RWPE2 (cell line): ENCODE measurements at regions not wholly inside any gene's neighbourhood (a gene's known extent, or its start where the extent isn't known, plus 50 kb on each side); places are given as distances from the start of the nearest gene placed in this dataset.

Experiments
- ATAC-seq: fragments of 200-7000 bp; cut with Tn5 transposase; 3 replicates; pipeline ENCODE4 v1.9.1; 2021; ENCODE audit warnings: low read depth
- DNase-seq: peaks from one replicate; pipeline ENCODE4 v3.0.0-alpha.2; 2020; ENCODE audit warnings: low spot score
- H3K27ac ChIP-seq: fragments of 450-650 bp; 2 replicates; pipeline ENCODE4 v1.5.1; 2017; ENCODE audit warnings: mild to moderate bottlenecking; ENCODE audit not compliant: poor library complexity, severe bottlenecking
- H3K27me3 ChIP-seq: fragments of 250-450 bp; sonication (Bioruptor Pico); 2 replicates; pipeline ENCODE4 v1.5.1; 2021; ENCODE audit warnings: mild to moderate bottlenecking, moderate library complexity; ENCODE audit not compliant: insufficient read depth, poor library complexity, severe bottlenecking
- H3K36me3 ChIP-seq: fragments of 250-450 bp; sonication (Bioruptor Pico); 2 replicates; pipeline ENCODE4 v1.5.1; 2020; ENCODE audit warnings: low read depth, mild to moderate bottlenecking, moderate library complexity
- H3K4me1 ChIP-seq: fragments of 250-450 bp; sonication (Bioruptor Pico); 2 replicates; pipeline ENCODE4 v1.5.1; 2021; ENCODE audit warnings: mild to moderate bottlenecking, moderate library complexity; ENCODE audit not compliant: insufficient read depth, poor library complexity, severe bottlenecking
- H3K4me3 ChIP-seq: fragments of 250-450 bp; sonication (Bioruptor Pico); 2 replicates; pipeline ENCODE4 v1.5.1; 2021; ENCODE audit warnings: mild to moderate bottlenecking, moderate library complexity; ENCODE audit not compliant: severe bottlenecking
- H3K9me3 ChIP-seq: fragments of 250-450 bp; sonication (Bioruptor Pico); 2 replicates; pipeline ENCODE4 v1.5.1; 2021; ENCODE audit warnings: mild to moderate bottlenecking, moderate library complexity; ENCODE audit not compliant: severe bottlenecking
- CTCF ChIP-seq: fragments of 450-650 bp; IDR thresholded peaks from one replicate; pipeline ENCODE4 v1.5.1; 2017; ENCODE audit warnings: mild to moderate bottlenecking, moderate library complexity; ENCODE audit not compliant: poor library complexity, severe bottlenecking

DNA sequence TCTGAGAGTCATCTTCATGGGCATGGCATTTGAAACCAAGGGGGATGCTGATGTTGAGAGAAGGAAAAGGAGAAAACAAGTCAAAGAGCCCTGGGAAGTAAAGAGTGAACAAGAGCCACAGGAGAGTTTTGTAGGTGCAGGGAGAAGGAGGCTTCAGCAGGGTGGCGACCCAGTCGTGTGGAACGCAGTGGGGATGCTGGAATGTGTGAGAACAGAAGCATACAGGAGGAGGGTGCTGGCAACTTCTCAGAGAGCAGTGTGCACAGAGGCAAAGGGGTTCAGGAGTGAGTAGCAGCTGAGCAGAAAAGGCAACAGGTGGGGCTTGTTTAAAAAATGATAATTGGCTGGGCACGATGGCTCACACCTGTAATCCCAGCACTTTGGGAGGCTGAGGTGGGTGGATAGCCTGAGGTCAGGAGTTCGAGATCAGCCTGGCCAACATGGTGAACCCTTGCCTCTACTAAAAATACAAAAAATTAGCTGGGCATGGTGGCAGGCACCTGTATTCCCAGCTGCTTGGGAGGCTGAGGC lies 75.8 kb upstream of the PLET1 start:
- ATAC-seq (no peak), DNase-seq (no peak)
- Histone ChIP-seq H3K4me1 (peaks cover 9% of the 10 kb centered on the region), H3K36me3 (no peaks in the 10 kb centered on the region), H3K4me3 (no peak overlapping the region), H3K9me3 (no peaks in the 10 kb centered on the region), H3K27ac (no peak overlapping the region), H3K27me3 (no peaks in the 10 kb centered on the region)
- TF ChIP-seq CTCF: no peak

DNA sequence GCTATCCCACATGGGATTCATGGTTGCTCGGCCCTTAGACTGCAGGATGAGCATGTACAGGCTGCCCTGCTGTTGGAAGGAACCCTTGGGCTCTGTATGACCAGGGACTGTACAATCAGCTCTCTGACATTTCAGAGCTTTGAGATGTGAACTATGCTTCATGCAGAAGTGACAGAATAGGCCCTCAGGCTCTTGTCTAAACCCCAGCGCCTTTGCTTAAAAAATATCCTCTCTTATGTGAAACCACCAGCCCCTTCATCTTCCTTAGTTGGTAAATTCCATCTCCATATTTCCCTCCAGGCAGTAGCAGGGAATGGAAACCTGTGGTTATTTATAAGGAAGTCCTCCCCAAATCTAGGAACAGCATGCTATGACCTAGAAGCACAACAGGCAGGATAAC lies 78.9 kb upstream of the PLET1 start:
- ATAC-seq: no peak
- H3K27ac ChIP-seq: no peak overlapping the region
- no peak for TF ChIP-seq CTCF
- no peaks in the 10 kb centered on the region for H3K36me3 ChIP-seq
- no peak overlapping the region for H3K4me3 ChIP-seq
- DNase-seq: no peak
- no peaks in the 10 kb centered on the region for H3K9me3 ChIP-seq
- no peaks in the 10 kb centered on the region for H3K27me3 ChIP-seq
- peaks cover 2% of the 10 kb centered on the region for H3K4me1 ChIP-seq

GRCh38 chr11:112343368-112344039 lies 82.8 kb upstream of the PLET1 start:
- TF ChIP-seq CTCF: no peak
- Histone ChIP-seq H3K4me1 (no peaks in the 10 kb centered on the region), H3K4me3 (no peak overlapping the region), H3K9me3 (no peaks in the 10 kb centered on the region), H3K27ac (no peak overlapping the region), H3K36me3 (no peaks in the 10 kb centered on the region), H3K27me3 (no peaks in the 10 kb centered on the region)
- ATAC-seq (no peak), DNase-seq (no peak)

DNA sequence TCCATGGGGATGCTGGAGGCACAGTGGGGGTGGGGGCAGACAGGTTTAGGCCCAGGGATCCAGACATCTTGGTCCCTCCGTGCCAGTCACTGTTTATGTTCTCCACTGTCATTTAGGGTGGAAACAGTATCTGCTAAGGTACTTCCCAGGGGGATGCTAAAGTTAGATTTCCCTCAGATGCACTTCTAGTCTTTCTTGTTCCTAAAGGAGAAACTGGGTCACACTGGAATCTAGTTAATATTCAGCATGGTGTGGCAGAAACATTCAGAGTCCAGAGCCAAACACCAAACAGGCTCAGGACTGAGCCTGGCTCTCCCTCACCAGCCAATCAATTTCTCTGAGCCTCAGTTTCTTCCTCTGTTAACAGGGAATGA lies 83.4 kb upstream of the PLET1 start:
- DNase-seq (no peak), ATAC-seq (no peak)
- Histone ChIP-seq H3K9me3 (no peaks in the 10 kb centered on the region), H3K27me3 (no peaks in the 10 kb centered on the region), H3K4me3 (no peak overlapping the region), H3K36me3 (no peaks in the 10 kb centered on the region), H3K4me1 (no peaks in the 10 kb centered on the region), H3K27ac (no peak overlapping the region)
- no peak for TF ChIP-seq CTCF

- Histone ChIP-seq H3K36me3 (no peaks in the 10 kb centered on the region), H3K4me3 (no peak overlapping the region), H3K27me3 (no peaks in the 10 kb centered on the region), H3K9me3 (no peaks in the 10 kb centered on the region), H3K27ac (no peak overlapping the region), H3K4me1 (no peaks in the 10 kb centered on the region)
- ATAC-seq (no peak), DNase-seq (no peak)
- no peak for TF ChIP-seq CTCF
These were observed 84.5 kb upstream of the PLET1 start for GRCh38 chr11:112345166-112345565.
